NCI-H774 (cell line): ENCODE measurements at regions not wholly inside any gene's neighbourhood (a gene's known extent, or its start where the extent isn't known, plus 50 kb on each side); places are given as distances from the start of the nearest gene placed in this dataset.
"Not testable (repeated sequence)": the region's sequence is repeated elsewhere in the genome, so short reads cannot be mapped to it uniquely, and the experiment has no call there.

Source experiments
- DNase-seq: peaks from one replicate; lab custom pipeline; 2025; lab: John Stamatoyannopoulos, UW

DNA sequence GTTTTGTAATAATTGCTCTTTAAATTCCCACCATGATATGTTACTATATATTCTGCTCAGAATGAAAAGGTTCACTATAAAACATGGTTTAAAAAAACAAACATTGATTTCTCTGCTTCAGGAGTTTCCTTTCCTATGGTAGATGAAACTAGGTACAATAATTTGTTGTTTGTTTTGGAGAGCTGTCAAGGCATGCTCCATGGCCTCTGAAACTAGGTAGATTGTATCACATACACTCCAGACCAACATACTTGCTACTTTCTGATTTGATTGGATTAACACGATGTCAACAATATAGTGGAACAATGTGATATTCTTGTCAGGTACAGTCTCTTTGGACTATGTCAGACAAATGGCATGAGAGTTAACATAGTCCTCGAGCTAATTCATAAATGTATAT is 452.7 kb upstream of the CDH9 start:
- no peak for DNase-seq

DNA sequence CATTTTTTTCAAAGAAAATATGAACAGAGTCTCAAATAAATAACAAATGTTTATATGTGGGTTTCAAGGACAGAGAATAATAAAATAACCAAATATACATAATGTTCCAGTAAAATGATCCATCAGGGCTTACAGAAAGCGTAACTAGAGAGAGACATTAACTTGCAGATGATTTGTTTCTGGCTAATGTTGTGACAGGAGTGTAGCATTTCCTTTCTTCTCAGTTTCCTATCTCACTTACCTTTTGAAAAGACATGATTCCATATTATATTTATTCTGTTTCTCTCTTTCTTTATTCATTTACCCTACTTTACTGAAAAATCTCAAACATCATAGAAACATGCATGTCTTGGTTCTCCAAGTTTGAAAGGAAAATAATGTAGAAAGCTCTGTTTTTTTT is 451.3 kb upstream of the CDH9 start:
- DNase-seq = no peak

DNA sequence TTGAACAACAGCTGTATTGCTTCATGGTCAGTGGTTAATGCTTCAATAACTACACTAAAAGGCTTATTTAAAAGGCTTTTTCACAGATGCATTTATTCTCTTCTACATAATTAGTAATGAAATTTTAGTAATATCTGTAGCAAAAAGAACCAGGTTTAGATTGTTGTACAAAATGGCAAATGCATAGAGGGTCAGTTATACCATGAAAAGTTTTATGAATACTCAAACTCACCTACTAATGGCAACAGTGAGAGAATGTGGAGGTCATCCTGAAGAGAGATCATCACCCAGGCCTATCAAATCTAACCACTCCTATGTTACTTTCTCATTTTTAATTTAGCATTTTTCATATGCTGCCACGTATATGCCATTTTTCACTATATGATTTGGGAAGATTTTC is 444.3 kb upstream of the CDH9 start:
- no peak for DNase-seq

DNA sequence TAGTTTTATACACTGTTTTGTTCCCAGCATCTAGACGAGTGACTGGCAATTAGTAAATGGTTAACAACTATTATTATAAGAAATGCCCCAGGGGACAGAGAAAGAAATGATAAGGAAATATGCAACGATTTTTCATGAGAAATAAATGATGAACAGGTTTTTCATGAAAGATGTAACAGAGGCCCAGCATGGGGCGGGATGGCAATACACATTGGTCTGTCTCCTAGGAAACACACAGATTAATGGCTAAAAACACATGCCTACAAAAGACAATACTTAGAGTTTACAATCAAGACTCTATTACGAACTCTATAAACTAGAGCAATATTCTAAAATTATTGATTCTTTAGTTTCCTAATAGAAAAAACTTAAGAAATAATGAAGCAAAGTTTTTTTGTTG is 441.5 kb upstream of the CDH9 start:
- no peak for DNase-seq

DNA sequence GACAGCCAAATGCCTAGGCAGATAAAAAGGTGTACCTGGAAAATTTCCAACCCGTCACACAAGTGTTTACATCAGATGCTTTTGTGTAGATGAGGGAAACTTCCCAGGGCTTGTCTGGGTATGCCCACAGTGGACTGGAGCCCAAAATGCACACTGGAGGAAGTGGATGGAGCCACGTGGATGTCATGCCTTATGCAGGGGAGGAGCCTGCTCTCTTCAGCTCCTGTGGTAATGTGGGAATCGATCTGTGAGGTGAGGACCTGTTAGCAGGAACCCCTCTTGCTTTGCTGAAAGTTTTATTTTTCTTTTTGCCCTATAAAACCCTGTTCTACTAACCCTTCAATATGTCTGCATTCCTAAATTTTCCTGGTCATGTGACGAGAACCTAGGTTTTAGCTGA is 439.2 kb upstream of the CDH9 start:
- no peak for DNase-seq

DNA sequence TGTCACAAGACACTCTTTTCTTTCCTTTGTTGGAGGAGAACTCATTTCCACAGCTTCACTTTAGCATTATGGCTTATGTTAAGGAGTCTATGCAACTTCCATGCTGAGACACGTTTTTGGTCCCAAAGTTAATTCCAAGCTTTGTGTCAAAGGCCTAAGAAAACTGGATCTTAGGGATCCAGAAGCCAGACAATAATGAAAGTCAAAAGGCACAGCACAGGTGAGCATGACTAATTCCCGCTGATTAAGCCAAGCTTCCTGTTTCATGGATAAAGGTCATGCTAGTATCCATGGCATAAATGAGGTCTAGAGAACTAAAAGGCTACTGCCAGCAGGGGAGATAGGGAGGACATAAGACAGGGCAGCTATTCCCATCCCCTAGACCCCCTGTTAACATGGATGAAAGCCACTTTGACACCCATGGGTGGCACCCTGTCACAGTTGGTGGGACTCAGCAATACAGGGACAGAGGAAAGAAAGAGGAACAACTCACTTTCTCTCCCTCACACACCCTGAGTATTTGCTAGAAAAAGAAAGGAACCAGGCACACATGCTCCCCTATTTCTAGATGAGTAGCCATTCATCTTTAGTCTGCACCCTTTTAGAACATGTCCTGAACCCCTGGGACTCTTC is 438.1 kb upstream of the CDH9 start:
- DNase-seq = no peak

DNA sequence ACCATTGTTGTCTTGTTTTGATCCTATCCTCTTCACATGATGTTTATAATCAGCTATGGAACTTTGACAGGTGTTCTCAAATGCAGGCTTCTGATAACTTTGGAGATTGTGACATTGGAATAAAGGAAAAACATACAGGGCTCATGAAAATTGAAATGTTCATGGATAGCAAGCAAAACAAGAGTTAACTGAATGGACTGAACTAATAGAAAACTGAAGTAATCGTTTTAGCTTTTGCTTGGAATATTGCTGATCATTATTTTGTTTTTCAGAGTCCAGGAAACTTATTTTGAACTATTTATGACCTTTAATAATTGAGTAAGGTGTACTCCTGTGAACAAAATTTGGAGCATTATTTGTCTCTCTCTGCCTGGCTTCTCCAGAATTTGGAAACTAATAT is 436.7 kb upstream of the CDH9 start:
- DNase-seq = no peak

DNA sequence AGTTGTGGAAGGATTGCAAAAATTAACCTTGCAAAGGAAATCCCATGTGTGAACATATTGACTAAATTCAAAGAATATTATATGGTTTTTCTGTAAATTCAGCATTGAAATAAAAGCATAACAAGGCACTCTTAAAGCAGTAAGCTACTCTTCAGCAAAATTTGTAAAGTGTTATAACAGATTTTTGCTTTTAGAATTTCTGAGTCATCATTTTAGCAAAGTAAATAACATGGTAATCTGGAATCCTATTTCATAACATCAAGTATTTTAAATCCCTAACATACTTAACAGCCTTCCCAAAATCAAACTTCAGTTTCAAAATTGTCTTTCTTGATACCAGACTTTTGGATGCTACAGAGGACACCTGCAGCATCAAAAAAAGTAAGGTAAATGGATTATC is 436.0 kb upstream of the CDH9 start:
- no peak for DNase-seq

DNA sequence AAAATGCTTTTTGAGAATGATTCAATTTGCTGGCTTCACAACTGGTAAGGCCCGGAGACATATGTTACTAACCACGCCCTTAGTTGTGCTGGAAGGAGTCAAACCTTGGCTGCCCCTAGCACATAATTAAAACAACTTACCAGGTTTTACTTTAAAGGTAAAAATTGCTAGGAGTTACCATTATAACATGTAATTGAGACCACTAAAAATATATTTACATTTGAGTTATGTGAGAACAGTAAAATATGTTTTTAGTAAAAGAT is 435.6 kb upstream of the CDH9 start:
- no peak for DNase-seq

DNA sequence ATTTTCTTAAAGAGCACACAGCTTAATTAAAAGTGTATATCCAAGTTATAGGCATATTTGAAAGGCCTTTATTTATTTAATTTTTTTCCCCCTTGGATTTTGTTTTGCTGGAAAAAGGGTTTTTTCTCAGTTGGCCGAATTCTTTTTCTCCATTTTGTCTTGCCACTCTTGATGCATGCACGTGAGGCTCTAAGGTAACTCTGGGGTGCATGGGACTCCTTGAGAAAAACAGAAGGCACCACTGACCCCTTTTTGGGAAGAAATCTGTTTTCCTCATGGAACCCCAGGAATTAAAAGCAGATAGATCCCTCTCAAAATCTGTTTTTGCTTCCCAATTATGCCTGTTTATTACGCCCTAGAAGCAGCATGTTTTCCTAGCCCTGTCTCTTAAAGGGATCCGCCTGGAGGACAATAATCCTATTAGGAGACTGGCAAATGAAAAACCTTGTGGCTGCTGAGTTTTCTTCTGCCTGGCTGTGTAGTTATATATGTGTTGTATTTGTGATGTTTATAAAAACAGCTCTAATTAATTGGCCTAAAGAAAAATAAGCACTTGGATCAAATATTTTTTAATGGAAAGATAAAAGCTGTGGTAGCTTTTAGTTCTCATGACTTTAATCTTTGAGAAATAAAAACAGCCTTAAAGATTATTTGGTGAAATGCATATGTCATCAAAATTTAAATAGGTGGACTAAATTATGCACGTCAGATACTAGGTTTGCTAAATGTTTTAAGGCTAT is 435.1 kb upstream of the CDH9 start:
- no peak for DNase-seq

DNA sequence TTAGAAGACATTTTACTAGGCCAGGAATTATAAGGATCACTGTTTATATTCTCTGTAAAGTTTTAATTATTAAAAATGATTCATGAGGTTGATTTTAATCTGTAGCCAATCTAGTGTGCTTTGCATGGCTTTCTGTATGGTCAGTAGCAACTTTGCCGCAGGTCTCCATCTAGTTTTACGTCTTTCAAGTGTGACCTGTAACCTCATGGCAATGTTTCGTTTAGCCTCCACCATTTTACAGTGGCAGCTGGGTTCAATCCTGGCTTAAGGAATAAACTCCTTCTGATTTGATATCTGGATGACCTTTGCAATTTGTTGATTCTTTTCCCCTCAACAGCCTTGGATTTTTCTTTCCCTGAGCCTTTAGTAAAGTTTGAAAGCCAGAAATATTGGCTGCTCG is 434.5 kb upstream of the CDH9 start:
- DNase-seq = no peak

DNA sequence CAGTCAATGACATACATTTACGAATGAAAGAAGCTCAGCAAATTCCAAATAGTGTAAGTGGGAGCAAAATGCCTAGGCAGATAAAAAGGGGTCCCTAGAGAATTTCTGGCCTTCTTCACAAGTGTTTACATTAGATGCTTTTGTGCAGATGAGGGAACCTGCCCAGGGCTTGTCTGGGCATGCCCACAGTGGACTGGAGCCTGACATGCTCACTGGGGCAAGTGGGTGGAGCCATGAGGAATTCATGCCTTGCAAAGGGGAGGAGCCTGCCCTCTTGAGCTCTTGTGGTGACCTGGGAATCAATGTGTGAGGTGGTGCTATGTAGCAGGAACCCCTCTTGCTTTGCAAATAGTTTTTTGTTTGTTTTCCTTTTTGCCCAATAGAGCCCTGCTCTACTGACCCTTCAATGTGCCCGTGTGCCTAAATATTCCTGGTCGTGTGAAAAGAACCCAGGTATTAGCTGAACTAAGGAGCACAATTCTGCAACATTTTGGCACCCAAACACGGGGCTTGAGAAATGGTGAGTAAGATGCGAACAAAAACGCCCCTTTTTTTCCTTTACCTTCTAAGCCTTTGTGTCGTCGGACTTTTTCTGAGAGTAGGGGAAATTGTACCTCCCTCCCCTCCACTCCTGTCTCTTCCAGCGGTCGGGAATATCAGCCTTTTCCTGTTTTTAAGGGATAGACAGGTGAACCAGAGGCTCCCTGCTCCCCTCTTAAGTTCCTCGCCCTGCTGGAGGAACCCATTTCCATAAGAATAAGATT is 433.8 kb upstream of the CDH9 start:
- DNase-seq = no peak

DNA sequence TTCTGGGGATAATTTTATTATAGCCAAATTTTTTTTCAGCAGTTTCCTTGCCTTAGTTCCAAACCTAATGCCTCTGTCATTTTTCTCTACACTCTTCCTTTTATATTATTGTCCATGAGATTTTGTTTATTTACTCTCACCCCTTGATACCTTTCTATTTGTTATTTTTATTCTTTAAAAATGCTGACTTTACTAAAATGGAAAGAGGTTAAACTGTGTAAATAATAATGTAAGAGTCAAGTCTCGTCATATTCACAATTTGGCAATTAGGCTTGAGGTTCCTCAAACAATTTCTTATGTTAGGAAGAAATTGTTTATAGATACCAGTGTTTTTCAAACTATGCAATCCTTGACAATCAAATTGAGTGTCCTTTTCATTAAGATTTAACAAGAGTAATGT is 428.6 kb upstream of the CDH9 start:
- no peak for DNase-seq

DNA sequence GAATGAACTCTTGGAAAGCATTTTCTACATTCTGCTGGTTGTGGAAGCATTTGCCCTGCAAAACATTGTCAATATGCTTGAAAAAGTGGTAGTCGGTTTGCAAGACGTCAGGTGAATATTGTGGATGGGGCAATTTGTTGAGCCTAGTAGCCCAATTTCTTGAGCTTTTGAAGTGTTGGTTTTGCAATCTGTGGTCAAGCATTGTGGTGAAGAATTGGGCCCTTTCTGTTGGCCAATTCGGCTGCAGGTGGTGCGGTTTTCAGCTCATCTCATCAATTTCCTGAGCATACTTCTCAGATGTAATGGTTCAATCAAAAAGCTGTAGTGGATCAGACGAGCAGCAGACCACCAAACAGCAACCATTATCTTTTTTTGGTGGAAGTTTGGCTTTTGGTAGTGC is 426.8 kb upstream of the CDH9 start:
- DNase-seq = no peak

DNA sequence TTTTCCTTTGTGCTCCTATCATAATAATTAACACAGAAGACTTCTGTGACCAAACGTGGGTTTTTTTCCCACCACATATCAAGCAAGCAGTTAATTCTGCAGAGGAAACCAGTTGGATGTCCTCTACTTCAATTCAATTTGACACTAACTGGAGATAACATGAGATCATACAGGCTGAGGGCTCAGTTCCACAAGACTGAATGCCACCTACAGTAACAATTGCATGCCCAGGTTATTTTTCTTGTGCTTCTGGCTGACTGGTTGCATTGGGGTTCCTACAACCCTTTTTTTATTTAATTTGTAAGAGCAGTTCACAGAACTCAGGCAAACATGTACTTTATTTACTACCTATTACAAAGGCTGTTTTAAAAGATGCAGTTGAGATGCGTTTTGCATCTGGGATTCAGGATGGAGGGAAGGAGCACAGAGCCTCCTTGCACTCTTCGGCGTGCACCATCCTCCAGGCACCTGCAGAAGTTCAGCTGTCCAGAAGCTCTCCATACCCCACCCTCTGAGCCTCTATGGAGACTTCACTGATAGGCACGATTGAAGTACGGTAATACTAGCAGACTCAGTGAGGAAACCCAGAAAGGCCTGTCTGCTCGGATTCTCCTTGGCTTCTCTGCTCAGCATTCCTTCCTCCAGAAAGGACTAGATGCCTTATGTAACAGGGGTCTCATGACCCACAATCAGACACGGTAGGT is 425.2 kb upstream of the CDH9 start:
- no peak for DNase-seq

DNA sequence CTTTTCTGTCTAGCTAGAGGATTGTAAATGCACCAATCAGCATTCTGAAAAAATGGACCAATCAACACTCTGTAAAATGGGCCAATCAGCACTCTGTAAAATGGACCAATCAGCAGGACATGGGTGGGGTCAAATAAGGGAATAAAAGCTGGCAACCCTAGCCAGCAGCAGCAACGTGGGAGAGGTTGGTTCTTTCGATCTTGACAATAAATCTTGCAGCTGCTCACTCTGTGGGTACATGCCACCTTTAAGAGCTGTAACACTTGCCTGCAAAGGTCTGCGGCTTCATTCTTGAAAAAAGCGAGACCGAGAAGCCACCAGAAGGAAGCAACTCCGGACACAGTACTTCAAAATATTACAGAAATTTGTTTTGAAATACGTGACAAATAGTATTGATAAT is 424.6 kb upstream of the CDH9 start:
- no peak for DNase-seq

DNA sequence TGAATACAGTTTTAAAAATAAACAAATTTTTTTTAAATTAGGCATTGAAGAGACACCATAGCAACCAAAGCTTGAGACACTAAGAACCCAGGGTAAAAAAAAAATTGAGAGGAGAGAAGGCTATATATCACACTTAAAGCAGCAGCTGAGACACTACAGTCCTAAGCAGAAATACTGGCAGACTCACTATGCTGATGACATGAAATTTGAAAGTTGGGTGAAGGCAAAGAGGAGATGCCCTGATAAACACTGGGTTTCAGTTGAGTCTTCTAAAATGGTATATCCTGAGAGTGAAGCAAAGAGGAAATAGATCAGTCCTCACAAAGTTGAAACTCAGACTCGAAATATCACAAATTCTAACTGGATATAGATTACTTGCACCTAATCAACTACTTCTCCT is 419.9 kb upstream of the CDH9 start:
- no peak for DNase-seq

DNA sequence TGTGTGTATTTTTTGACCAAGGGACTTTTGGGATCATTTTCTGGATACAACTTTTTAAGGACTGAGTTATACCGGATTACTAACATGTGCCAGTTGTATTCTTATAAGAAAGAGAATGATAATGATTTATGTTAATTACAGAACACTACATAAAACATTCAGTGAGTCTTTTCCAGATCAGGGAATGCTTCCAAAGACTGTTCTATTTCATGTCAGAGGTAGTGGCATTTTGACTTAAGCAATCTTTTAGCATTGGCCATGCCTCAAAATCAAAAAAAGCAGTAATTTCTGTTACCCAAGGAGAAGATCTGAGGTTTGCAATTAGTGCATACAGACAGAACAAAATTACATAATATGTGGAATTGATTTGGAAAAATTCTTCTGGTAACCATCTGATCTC is 413.0 kb upstream of the CDH9 start:
- DNase-seq = no peak

DNA sequence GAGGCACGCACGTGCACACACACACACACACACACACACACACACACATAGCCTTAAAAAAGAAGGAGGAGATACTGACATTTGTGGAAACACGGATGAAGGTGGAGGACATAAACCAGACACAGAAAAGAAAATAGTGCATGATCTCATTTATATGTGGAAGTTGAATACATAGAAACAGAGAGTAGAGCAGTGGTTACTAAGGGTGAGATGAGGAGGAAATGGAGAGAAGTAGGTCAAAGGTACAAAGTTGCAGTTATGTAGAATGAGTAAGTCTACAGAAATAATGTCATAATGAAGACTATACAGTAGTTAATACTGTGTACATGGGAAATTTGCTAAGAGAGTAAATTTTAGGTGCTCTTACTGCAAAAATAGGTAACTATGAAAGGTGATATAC is 412.2 kb upstream of the CDH9 start:
- DNase-seq = peak; percentile 21

DNA sequence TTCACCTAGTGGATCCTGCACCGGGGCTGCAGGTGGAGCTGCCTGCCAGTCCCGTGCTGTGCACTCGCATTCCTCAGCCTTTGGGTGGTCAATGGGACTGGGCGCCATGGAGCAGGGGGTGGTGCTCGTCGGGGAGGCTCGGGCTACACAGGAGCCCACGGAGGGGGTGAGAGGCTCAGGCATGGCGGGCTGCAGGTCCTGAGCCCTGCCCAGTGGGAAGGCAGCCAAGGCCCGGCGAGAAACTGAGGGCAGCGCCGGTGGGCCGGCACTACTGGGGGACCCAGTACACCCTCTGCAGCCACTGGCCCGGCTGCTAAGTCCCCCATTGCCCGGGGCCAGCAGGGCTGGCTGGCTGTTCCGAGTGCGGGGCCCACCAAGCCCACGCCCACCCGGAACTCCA is 401.0 kb upstream of the CDH9 start:
- not testable (repeated sequence) for DNase-seq

DNA sequence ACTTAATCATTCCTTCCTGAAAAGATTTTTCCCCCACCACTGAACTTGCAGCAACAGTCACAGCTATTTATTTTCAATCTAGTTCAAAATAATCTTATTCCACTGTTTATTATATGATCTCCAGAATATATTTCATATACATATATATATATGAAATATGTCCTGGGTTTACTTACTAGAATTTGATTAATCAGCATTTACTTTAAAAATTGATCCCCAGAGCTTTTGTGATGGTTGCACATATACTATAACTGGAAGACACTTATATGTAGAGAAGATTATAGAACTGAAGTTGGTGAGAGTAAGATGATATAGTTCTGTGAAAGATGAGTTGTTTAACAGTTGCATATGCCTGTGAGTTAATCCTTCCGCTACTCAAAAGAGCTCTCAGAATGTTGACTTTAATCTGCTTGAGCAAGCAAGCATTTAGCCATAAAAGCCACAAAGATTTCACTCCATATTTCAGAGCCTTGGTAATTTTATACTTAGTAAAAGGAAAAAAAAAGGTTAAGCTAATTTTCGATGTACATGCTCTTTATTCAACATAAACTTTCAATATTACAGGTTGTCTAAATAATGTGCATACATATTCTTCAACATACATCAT is 399.3 kb upstream of the CDH9 start:
- no peak for DNase-seq

DNA sequence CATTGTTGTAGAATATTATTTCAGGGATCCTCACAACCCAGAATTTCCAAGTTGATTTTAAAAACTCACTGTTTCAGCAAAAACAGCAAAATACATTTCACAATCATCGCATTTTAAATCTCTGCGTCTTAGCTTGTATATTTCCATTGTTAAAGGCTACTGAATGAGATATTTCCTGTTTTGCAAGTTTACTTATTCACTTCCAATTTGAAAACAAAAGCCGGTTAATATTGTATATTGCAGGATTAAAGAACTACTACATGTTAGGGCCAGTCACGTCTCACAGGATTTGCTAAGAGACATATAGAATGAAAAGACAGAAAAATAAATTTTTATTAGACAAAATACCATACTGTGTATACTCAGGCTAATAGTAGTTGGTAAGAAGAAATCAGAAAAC is 395.9 kb upstream of the CDH9 start:
- no peak for DNase-seq

DNA sequence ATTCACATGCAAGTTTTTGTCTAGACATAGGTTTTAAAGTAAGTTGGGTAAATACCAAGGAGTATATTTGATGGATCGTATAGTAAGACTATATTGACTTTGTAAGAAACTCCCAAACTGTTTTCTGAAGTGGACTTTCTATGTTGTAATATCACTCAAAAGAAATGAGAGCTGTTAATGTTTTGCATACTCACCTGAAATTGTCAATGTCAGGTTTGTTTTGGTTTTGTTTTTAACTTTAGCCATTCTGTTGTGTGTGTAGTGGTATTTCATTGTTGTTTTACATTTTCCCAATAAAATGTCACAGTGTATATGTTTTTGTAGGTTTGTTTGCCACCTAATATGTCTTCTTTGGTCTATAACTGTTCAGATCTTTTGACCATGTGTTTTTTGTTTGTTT is 375.7 kb upstream of the CDH9 start:
- DNase-seq = no peak
